GM18498 (cell line): ENCODE measurements at regions not wholly inside any gene's neighbourhood (a gene's known extent, or its start where the extent isn't known, plus 50 kb on each side); places are given as distances from the start of the nearest gene placed in this dataset.

Experiments used
- ATAC-seq: cut with Tn5 transposase; IDR thresholded peaks from one replicate; pipeline ENCODE4 v1.9.1; 2021; ENCODE audit warnings: mild to moderate bottlenecking, moderate library complexity; ENCODE audit not compliant: unreplicated experiment

DNA sequence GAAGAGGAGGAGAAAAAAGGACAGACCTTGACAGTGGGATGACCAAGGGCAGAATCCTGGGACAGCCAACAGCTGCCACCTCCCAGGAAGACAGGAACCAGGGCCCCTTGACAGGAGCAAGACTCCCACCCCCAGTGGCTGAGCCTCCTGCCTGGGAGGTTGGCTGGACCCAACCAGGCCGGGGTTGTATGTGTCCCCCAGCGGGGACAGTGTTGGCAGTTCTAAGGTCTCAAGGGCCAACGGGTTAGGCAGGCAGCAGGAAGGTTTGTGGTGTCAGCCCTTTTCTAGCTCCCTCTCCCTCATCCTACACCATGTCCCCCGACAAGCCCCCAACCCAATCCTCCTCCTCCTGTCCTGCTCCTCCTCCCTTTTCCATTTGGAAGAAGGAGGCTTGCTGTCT lies 126.2 kb downstream of the MRM1 start:
- no peak for ATAC-seq

DNA sequence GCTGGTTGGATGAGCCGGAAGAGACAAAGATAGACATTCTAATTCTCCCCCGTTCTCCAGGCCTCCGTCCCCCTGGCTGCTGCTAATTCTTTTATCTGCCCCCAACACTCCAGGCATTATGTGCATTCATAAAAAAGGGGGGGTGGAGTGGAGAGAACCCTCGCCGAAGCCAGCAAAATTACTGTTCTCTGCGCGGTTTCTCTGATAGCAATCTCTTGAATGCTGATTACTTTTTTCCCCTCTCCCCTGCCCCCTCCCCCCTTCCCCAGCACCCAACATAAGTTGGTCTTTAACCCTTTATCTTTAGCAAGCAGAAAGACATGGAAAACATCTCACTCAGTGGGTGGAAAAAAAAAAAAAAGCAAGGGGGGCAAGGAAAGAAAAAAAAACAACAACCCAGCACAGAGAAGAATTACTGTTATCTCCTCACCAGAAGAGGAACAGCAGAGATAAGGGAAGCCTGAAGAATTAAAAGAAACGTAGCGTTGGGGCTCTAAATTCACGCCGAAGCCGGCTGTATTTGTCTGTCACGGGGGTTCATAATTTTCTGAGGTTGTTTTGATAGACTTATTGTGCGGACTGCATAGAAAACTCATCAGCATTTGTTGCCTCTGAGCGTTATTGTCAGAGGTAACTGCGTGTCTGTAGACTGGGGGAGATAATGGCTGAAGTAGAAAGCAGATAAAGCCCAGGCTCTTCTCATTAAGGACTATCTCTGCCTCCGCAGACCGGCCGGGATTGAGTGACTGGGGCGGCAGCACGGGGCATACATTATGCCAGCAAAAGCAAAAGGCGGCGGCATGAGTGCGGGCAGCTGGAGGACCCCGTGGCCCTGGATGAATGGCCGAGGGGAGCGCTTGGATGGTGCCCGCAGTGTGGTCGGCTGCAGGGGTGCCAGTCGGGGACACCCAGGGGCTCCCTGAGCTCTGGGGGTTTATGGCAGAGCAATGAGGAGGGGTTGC lies 126.9 kb downstream of the MRM1 start:
- ATAC-seq, result no peak

GRCh38 chr17:36730095-36730808 lies 128.9 kb downstream of the MRM1 start:
- ATAC-seq, result no peak

GRCh38 chr17:36730857-36731490 lies 129.6 kb downstream of the MRM1 start:
- ATAC-seq, result no peak

- no peak for ATAC-seq
Observed at GRCh38 chr17:36731811-36732210, 130.4 kb downstream of the MRM1 start.

DNA sequence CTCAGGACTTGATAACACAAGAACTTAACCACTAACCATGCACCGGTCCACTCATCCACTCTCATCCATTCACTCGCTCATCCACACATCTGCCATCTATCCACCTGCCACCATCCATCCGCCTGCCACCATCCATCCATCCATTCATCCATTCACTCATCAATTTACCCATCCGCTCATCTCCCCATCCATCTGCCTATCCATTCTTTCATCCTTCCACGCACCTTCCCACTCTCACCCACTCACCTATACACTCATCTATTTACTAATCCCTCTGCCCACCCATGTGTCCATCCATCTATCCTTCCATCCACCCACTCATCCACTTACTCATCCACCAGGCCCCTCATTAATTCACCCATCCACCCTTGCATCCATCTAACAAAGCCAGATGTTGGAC lies 131.0 kb downstream of the MRM1 start:
- no peak for ATAC-seq

DNA sequence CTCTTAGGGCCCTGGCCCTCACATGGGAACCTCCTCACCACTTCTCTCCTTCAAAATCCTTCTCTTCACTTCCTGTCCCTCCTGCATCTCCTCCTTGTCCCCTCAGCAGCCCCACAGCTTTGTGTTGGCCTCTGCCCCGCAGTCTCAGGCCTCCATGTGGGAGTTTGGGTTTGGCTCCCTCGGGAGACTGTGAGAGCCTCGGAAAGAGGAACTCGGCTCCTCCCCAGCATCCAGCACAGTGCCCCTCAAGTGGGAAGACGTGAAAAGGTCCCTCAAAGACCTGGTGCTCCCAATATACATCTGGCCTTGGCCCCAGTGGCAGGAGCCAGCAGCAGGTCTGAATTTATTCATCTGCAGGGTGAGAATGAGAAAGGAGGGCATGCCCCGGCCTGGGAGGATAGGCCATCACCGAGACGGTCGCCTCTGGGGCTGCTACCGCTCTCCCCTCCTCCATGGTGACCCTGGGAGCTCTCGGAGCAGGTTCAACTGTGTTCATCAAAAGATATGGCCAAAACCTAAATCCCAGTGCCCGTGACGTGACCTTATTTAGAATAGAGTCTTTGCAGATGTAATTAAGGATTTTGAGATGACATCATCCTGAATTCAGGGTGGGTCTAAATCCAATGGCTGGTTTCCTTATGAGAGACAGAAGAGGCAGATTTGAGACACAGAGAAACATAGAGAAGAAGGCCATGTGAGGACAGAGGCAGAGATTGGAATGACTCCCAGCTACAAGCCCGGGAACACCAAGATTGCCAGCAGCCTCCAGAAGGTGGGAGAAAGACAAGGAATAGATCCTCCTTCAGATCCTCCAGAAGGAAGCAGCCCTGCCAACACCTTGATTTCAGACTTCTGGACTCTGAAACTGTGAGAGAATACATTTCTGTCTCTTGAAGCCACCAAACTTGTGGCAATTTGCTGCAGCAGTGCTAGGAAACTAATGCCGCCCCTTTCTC lies 135.1 kb downstream of the MRM1 start:
- ATAC-seq, result no peak

- ATAC-seq, result no peak
Observed at GRCh38 chr17:36739208-36739607, 137.8 kb downstream of the MRM1 start.

DNA sequence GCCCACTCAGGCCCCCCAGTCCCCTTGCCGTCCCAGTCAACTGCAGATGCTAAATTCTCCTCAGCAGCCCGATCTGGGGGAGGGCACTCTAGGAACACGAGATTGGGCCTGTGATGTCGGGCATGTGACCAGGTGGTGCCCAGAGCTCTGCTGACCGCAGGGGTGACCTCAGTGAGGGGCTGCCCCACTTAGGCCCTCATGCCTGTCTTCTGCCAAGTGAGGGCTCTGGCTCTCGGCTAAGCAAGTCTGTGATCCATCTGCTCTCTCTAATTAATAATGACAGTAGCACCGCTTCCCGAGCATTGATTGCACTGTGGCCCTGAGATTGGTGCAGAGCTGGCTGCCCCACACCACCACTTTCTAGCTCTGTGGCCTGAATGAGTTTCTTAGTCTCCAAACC lies 138.8 kb downstream of the MRM1 start:
- ATAC-seq, result no peak

- ATAC-seq, result no peak
Observed at GRCh38 chr17:36741019-36741902, 139.9 kb downstream of the MRM1 start.

DNA sequence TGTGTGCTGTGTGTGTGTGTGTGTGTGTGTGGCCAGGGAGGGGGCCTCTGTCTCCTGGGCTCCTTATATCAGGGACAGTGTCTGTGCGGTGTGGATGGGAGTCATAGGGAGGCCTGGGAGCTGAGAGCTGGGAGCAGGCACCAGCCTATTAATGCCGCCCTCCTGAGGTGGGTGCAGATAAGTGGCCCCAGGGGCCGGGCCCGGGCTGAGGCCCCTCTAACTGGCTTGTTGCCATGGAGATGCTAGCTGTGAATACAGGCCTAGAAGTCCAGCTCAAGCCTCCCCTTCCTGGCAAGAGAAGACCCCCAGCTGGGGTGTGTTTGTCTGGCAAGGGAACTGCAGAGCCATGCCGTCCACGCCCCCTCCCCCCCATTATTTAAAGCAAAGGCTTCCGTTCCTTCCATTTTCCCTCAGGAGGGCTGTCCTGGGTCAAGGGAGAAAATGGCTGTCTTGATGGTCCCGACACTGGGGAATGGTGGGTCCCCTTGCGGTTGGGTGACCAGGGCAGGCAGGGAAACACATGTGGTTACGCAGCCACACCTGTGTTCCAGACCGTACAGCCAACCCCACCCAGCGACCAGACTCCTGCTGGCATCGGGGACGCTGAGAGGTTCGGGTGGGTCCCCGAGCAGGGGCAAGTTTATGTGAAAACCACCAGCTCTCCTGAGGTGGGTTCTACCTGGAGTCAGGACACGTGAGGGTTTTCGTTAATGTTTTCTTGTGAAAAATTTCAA lies 141.1 kb downstream of the MRM1 start:
- ATAC-seq, result no peak

GRCh38 chr17:36743130-36743529 lies 141.7 kb downstream of the MRM1 start:
- no peak for ATAC-seq

GRCh38 chr17:36746381-36747053 lies 145.1 kb downstream of the MRM1 start:
- ATAC-seq, result no peak

DNA sequence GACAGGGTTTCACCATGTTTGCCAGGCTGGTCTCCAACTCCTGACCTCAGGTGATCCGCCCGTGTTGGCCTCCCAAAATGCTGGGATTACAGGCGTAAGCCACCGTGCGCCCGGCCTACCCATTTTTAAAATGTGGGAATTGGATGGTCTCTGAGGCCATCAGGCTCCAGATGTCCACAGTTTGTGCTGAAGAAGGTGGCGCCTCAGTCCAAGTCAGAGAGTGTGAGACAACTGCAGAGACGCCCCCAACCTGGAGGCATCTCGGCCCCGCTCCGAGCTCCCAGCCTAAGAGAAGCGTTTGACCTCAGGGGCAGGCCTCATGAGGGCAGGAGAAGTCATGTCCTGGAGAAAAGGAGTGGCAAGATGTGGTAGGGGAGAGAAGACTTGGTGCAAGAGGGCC lies 146.5 kb downstream of the MRM1 start:
- ATAC-seq, result no peak

DNA sequence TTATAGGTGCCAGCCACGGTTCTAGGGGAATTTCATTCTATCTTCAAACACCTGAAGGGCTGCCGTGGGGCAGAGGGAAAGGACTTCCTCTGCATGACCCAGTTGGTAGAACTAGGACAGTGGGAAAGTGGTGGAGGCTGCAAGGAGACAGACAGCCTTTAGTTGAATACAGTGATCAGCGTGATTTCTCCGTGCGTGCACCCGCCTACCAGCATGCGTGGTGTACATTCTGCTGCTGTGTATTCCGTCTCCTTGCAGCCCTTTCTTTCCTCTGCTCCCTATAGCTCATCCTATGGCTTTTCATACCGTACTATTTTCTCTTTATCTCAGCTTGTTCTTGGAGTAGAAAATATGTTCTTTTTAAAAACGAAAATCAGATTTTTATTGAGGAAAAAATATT lies 146.9 kb downstream of the MRM1 start:
- ATAC-seq, result no peak

DNA sequence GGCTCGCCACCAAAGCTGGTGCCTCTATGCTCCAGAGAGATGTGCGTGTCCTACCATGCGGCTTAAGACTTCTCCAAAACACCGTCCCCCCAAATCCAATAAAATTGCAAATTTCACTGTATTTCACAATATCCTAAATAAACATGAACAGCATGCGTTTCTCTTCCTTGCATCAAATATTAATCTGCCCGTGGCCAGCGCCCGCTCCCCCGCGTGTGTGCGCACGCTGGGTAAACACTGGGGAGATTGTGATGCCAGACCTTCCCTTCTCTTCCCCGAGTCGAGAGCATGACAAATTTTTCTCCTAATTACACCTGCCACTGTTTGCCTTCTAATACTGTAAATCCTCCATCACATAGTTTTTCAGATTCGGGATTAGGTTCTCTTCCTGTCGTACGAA lies 148.1 kb downstream of the MRM1 start:
- ATAC-seq, result no peak

- ATAC-seq, result no peak
Observed at GRCh38 chr17:36750316-36750885, 149.0 kb downstream of the MRM1 start.
